Occipital lobe (tissue), 1 donor: ENCODE measurements at regions not wholly inside any gene's neighbourhood (a gene's known extent, or its start where the extent isn't known, plus 50 kb on each side); places are given as distances from the start of the nearest gene placed in this dataset. TPM values are rescaled to one million over a fixed set of nuclear protein-coding genes. Genes with fewer than 3 reads are reported as not detected.

ENCODE experiments used
- small RNA-seq: library from RNA; depleted of rRNA; stranded (forward); fragments of <200 nt; gene quantifications from one replicate; pipeline ENCODE3, GENCODE V24; 2014

Small RNA genes in the stretch of these regions (small RNA-seq; reads per million reads assigned to genes)
- gene RNU4ATAC17P, result not detected
